Activated T-cell treated with anti-CD3 and anti-CD28 coated beads, Interleukin-2, amount 50 U/mL, for 24 hours (primary cell): ENCODE measurements at regions not wholly inside any gene's neighbourhood (a gene's known extent, or its start where the extent isn't known, plus 50 kb on each side); places are given as distances from the start of the nearest gene placed in this dataset.

Experiments used
- DNase-seq: peaks from one replicate; pipeline ENCODE4 v3.0.0-alpha.2; 2020
- H3K27ac Mint-ChIP-seq: 2 replicates; pipeline ENCODE4 v1.8.0; 2020; ENCODE audit warnings: mild to moderate bottlenecking, mixed read lengths
- H3K27me3 Mint-ChIP-seq: 2 replicates; pipeline ENCODE4 v1.8.0; 2020; ENCODE audit warnings: mixed read lengths
- H3K36me3 Mint-ChIP-seq: 2 replicates; pipeline ENCODE4 v1.8.0; 2020; ENCODE audit warnings: low read depth, mixed read lengths
- H3K4me1 Mint-ChIP-seq: 2 replicates; pipeline ENCODE4 v1.8.0; 2020; ENCODE audit warnings: low read depth, mixed read lengths
- H3K4me3 Mint-ChIP-seq: 2 replicates; pipeline ENCODE4 v1.8.0; 2020; ENCODE audit warnings: mild to moderate bottlenecking, moderate library complexity, mixed read lengths
- H3K9me3 Mint-ChIP-seq: 2 replicates; pipeline ENCODE4 v1.8.0; 2020; ENCODE audit warnings: mixed read lengths

DNA sequence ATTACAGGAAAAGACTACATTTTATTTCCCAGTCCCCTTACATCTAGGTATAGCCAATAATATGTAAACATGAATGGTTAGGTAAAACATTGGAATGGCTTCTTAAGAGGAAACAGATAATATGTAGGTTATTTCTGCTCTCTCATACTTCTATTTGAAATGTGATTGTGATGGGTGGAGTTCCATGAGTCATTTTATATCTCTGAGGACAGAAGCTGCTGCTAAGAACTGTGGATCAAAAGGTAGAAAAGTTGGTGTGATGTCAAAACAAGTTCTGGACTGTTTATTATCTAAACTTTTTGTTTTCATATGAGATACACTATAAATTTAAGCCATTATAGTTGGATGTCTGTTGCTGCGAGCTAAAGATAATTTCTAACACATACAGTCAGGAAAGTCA, 799.4 kb upstream of the TENM4 start:
- DNase-seq, result no peak
- Mint-ChIP-seq H3K4me1 (no peaks in the 10 kb centered on the region), H3K27ac (no peak overlapping the region), H3K4me3 (no peak overlapping the region), H3K36me3 (no peaks in the 10 kb centered on the region), H3K9me3 (peaks cover 19% of the 10 kb centered on the region), H3K27me3 (no peaks in the 10 kb centered on the region)

DNA sequence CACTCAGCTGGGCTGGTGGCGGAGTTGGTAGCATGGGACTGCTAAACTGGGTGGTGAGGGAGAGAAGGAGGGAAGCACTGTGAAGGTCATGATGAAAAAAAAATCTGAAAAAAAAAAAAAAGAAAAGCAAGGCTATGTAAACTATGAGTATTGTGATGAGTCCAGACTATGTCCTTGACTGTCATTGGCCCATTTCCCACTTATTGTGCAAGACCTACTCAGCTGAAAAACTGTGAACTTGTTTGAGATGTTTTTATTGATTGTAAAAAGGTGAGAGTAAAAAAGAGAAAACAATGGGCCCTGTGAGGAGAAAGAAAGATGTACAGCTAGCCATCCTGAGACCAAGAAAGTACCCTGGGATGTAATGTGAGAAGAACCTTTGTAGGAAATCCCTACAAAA, 798.4 kb upstream of the TENM4 start:
- no peak for DNase-seq
- H3K4me1 Mint-ChIP-seq, result no peaks in the 10 kb centered on the region
- H3K9me3 Mint-ChIP-seq, result peaks cover 24% of the 10 kb centered on the region
- H3K36me3 Mint-ChIP-seq, result no peaks in the 10 kb centered on the region
- no peaks in the 10 kb centered on the region for H3K27me3 Mint-ChIP-seq
- H3K4me3 Mint-ChIP-seq, result no peak overlapping the region
- no peak overlapping the region for H3K27ac Mint-ChIP-seq

DNA sequence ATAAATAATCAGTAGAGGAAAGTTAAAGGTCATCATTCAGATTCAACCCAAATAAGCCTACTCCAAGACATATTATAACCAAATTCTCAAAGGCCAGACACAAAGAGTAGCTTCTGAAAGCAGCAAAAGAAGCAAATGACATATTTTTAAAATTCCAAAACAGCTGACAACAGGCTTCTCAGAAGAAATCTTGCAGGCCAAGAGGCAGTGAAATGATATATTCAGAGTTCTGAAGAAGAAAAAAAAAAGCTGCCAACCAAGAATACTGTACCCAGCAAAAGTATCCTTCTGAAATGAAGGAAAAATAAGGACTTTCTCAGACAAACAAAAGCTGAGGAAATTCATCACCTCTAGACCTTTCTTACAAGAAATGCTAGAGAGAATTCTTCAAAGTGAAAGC, 787.1 kb upstream of the TENM4 start:
- Mint-ChIP-seq H3K27ac (no peak overlapping the region), H3K4me3 (no peak overlapping the region), H3K27me3 (no peaks in the 10 kb centered on the region), H3K36me3 (no peaks in the 10 kb centered on the region), H3K4me1 (no peaks in the 10 kb centered on the region), H3K9me3 (peaks cover 46% of the 10 kb centered on the region)
- no peak for DNase-seq

DNA sequence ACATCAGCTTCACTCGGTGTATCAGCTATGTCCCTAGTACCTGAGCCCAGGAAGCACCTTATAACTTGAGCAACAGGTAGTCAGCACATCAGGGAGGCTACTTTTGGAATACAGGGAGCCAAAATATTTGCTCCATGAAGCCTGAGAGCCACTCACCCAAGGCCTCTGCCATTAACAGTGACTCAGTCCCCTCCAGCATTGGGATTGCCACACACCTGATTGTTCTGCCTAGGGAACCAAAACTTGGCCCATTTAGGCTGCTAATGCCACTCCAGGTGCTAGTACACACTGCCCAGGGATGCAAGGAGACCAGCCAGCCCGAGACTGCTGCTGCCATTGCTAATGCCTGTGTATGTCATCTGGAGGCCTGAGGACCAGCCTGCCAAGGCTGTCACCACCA, 773.6 kb upstream of the TENM4 start:
- no peak for DNase-seq
- Mint-ChIP-seq H3K27me3 (no peaks in the 10 kb centered on the region), H3K9me3 (peaks cover 22% of the 10 kb centered on the region), H3K27ac (no peak overlapping the region), H3K36me3 (no peaks in the 10 kb centered on the region), H3K4me1 (no peaks in the 10 kb centered on the region), H3K4me3 (no peak overlapping the region)

DNA sequence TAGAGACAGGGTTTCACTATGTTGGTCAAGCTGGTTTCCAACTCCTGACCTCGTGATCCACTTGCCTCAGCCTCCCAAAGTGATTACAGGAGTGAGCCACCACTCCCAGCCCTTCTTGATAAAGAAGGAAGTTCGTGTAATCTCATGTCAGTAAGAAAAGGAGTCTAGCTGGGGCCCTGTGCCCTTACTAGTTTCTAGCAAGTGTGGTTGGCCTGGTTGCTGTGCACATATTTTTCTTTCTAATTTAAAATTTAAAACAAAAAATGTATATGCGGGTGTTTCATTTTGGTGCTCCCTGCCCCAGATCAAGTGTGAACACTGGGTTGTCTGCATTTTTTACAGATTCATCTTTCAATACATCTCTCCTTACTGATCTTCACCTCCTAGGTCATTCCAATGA, 770.8 kb upstream of the TENM4 start:
- no peaks in the 10 kb centered on the region for H3K4me1 Mint-ChIP-seq
- no peaks in the 10 kb centered on the region for H3K36me3 Mint-ChIP-seq
- H3K4me3 Mint-ChIP-seq, result no peak overlapping the region
- no peak overlapping the region for H3K27ac Mint-ChIP-seq
- no peak for DNase-seq
- no peaks in the 10 kb centered on the region for H3K27me3 Mint-ChIP-seq
- H3K9me3 Mint-ChIP-seq, result peaks cover 21% of the 10 kb centered on the region

DNA sequence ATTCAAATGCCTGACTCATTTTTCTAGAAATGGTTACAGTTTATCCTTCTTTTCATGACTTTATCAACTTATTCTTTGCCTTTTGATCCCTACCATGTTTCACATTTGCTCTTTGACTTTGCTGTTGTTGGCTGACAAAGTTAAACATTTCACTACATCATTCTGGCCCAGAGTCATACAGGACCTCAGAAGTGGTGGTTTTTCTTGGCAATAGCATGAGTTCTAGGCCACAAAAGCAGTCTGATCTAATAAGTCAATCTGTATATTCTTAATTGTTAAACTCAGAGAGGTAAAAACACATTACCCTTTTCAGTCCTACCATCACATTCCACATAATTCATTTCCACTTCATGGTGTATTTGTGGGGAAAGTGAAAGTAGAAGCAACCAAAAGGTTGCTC, 763.2 kb upstream of the TENM4 start:
- DNase-seq, result no peak
- H3K4me3 Mint-ChIP-seq, result no peak overlapping the region
- peaks cover 8% of the 10 kb centered on the region for H3K9me3 Mint-ChIP-seq
- no peaks in the 10 kb centered on the region for H3K27me3 Mint-ChIP-seq
- H3K27ac Mint-ChIP-seq, result no peak overlapping the region
- H3K4me1 Mint-ChIP-seq, result no peaks in the 10 kb centered on the region
- no peaks in the 10 kb centered on the region for H3K36me3 Mint-ChIP-seq

DNA sequence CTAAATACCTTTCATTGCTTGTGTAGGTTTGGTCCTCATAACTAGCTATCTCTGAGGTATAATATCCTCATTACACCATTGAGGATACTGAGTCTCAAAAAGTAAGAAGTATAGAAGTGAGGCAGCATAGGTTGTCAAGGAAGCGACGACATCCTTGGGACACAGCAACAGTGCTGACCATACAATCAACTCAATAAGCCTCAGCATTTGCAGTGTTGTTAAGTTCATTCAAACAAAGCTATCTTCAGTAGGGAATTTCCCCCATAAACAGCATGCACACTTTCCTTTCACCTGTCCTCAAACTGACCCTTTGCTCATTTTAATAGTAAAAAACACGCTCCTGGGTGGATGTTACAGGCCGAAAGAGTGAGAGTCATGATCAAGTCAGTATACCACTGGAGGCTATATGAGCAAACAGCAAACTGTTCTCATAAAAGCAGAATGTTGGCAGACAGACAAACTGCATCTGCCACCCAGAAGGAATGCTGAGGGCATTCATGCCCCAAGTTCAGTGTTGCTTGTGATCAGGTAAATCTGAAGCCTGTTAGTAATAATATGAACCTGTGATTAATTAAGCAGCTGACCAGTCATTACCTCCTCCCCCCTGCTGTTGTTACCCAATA, 756.2 kb upstream of the TENM4 start:
- no peaks in the 10 kb centered on the region for H3K36me3 Mint-ChIP-seq
- no peak for DNase-seq
- H3K4me3 Mint-ChIP-seq, result no peak overlapping the region
- H3K4me1 Mint-ChIP-seq, result no peaks in the 10 kb centered on the region
- H3K27me3 Mint-ChIP-seq, result no peaks in the 10 kb centered on the region
- no peak overlapping the region for H3K27ac Mint-ChIP-seq
- peaks cover 9% of the 10 kb centered on the region for H3K9me3 Mint-ChIP-seq

DNA sequence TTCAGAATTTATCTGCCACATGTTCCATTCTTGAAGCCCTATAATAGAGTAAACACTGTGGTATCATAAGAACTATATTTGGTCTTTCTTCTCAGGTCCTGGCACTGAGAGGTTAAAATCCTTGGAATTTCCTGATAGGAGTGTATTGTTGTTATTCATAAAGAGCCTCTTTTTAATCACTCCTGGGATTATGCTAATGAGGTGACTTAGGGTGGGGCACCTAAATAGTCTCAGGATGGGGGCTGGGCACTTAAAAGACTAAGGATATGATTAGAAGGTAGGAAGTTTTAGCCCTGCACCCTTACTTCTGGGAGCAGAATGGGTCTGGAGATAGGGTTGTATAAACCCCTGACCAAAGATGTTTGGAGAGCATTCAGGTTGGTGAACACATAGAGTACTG, 755.2 kb upstream of the TENM4 start:
- no peaks in the 10 kb centered on the region for H3K4me1 Mint-ChIP-seq
- H3K27me3 Mint-ChIP-seq, result no peaks in the 10 kb centered on the region
- DNase-seq, result no peak
- H3K4me3 Mint-ChIP-seq, result no peak overlapping the region
- H3K36me3 Mint-ChIP-seq, result no peaks in the 10 kb centered on the region
- H3K27ac Mint-ChIP-seq, result no peak overlapping the region
- peaks cover 14% of the 10 kb centered on the region for H3K9me3 Mint-ChIP-seq

DNA sequence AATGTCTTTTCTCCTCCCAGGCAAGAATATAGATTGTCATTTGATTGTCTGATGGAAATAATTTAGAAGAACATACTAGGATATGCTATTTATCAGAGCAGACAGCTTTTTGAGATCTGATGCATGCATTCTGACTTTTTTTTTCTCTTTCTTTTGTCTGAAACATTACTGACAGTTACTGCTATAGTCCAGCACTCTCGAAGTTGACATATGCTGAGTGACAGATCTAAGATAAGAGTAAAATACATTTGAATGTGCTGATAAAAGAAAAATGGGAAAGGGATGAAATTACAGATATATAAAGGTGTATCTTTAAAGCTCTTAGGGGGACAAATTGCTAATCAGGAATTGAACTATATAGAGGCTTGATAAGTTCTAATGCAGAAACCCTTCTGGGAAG, 753.8 kb upstream of the TENM4 start:
- no peak overlapping the region for H3K4me3 Mint-ChIP-seq
- H3K9me3 Mint-ChIP-seq, result peaks cover 12% of the 10 kb centered on the region
- H3K27ac Mint-ChIP-seq, result no peak overlapping the region
- no peak for DNase-seq
- H3K4me1 Mint-ChIP-seq, result no peaks in the 10 kb centered on the region
- H3K27me3 Mint-ChIP-seq, result no peaks in the 10 kb centered on the region
- no peaks in the 10 kb centered on the region for H3K36me3 Mint-ChIP-seq

DNA sequence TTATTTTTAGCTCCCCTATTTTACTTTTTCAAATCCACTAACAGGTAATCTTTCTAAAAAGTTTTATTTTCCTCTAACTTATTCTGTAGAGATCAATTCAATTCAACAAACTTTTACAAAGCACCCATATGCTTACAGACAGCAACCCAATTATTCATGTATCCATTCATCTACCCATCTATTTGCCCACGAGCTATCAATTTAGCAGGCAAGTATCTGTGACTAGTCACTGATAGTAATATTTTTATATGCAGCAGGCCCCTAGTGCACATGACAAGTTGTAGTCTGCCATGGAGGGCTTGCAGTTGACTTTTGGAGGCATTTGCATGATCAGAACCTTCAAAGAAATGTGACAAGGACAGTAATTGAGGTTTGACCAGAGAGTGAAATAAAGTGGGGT, 753.2 kb upstream of the TENM4 start:
- H3K4me1 Mint-ChIP-seq, result no peaks in the 10 kb centered on the region
- no peaks in the 10 kb centered on the region for H3K27me3 Mint-ChIP-seq
- no peaks in the 10 kb centered on the region for H3K36me3 Mint-ChIP-seq
- H3K9me3 Mint-ChIP-seq, result peaks cover 12% of the 10 kb centered on the region
- DNase-seq, result no peak
- H3K27ac Mint-ChIP-seq, result no peak overlapping the region
- H3K4me3 Mint-ChIP-seq, result no peak overlapping the region

DNA sequence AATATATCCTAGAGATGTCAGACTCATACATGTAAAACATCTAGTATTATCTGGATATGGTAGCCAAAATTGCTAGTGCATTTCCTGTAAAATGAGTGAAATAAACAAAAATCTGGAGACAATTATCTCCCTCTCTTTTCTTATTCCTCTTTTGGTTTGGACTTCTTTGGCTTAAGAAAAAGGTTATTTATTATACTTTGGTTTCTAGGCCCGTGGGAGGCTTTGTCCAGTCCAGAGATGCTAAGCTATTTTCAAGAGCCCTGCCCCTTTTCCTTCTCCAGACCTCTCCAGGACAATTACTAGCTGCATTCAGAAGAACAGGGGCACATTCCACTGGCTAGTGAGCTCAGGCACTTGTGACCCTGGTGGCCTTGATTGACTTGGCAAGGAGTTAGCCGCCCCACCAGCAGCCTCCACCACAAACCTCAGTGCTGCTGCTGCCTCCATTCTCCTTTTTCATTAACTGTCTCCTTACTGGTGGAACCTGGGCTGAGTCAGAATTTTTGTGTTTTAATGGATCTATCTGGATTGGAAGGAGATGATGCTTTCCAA, 747.3 kb upstream of the TENM4 start:
- Mint-ChIP-seq H3K27ac (no peak overlapping the region), H3K9me3 (peaks cover 22% of the 10 kb centered on the region), H3K4me1 (no peaks in the 10 kb centered on the region), H3K4me3 (no peak overlapping the region), H3K27me3 (no peaks in the 10 kb centered on the region), H3K36me3 (no peaks in the 10 kb centered on the region)
- DNase-seq, result no peak

DNA sequence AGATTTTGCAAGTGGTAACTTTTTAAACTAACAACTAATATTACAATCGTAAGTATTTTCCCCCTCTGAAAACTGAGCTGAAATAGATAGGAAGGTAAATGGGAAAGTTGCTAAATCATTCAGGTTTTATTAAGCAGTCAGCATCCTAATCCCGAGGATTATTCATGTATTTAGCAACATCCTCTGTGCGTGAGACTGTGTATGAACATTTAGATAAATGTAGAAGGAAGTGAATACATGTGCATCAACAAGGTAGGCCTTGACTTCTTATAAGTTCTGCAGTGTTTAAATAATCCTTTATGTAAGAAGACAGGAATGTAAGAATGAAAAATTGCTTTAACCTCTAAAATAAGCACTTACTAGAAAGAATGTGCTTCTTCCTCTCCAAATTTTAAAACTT, 745.9 kb upstream of the TENM4 start:
- Mint-ChIP-seq H3K27me3 (no peaks in the 10 kb centered on the region), H3K27ac (no peak overlapping the region)

DNA sequence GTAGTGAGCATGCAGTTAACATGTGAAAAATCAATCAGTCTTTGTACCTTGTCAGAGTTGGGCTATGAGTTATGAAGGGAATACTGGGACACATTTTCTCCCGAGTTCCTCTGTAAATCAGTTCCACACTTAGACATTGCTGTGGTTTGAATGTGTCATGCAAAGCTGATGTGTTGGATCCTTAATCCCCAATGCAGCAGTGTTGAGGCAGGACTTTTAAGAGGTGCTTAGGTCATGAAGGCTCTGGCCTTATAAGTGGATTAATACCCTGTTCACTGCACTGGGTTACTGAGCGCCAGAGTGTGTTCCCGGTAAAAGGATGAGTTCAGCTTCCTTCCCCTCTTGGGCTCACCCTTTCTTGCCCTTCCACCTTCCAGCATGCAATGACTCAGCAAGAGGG, 742.1 kb upstream of the TENM4 start:
- Mint-ChIP-seq H3K27me3 (no peaks in the 10 kb centered on the region), H3K36me3 (no peaks in the 10 kb centered on the region), H3K27ac (no peak overlapping the region), H3K4me1 (no peaks in the 10 kb centered on the region), H3K4me3 (no peak overlapping the region), H3K9me3 (peaks cover 21% of the 10 kb centered on the region)
- no peak for DNase-seq

More for the DNA sequence above, 745.9 kb upstream of the TENM4 start:
- H3K4me1 Mint-ChIP-seq, result no peaks in the 10 kb centered on the region
- H3K36me3 Mint-ChIP-seq, result no peaks in the 10 kb centered on the region
- DNase-seq, result no peak
- H3K9me3 Mint-ChIP-seq, result peaks cover 17% of the 10 kb centered on the region
- no peak overlapping the region for H3K4me3 Mint-ChIP-seq

DNA sequence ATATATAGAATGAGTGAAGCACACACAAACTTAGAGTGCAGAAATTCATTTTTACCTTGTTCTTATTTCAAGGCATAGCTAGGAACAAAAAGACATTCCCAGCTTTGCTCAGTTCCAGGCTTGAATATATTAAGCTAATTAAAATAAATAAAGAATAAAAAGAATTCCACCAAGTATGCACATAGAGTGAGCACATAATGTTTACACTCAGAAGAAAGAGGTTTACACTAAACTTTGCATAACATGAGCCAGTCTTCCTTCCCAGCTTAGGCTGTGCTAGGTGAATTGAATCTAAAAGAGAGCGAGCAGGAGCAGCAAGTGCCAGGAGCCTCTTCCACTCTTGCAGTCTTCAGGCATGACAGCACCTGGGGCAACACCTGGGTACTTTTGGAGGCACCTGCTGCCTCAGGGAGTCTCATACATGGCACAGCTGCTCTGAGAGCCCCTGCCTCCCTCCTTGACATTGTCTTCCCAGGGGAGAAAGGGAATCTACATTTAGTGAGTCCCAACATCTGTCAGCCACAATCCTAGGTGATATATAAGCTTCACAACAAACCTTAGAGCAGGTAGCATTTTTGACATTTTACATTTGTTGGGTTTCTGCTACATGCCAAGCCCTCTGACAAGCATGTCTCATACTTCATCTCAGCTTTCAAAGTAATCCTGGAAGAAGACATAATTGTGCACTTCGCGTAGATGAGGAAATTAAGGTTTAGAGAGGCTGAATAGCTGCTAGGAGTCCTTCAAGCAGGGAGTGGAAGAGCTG, 732.7 kb upstream of the TENM4 start:
- no peak for DNase-seq
- peaks cover 36% of the 10 kb centered on the region for H3K9me3 Mint-ChIP-seq
- H3K4me1 Mint-ChIP-seq, result no peaks in the 10 kb centered on the region
- H3K36me3 Mint-ChIP-seq, result no peaks in the 10 kb centered on the region
- H3K4me3 Mint-ChIP-seq, result no peak overlapping the region
- H3K27ac Mint-ChIP-seq, result no peak overlapping the region
- no peaks in the 10 kb centered on the region for H3K27me3 Mint-ChIP-seq

DNA sequence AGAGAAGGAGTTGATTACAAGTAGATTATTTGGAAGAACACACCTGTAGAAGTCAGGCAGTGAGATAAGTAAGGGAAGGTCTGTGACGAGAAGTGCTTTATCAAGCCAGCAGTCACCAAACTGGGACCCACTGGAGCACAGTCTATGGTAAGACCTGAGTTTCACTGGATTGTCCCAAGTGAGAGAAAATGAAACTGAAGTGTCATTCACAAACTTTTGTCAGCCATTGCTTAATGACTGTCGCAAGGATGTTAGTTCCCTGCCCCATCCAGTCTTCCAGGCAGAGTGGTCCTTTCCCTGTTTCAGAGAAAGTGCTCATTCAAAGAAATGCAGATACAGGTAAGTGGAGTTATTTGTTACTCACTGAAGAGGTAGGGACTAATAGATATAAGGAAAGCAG, 728.0 kb upstream of the TENM4 start:
- no peak overlapping the region for H3K4me3 Mint-ChIP-seq
- peaks cover 36% of the 10 kb centered on the region for H3K9me3 Mint-ChIP-seq
- no peaks in the 10 kb centered on the region for H3K4me1 Mint-ChIP-seq
- no peaks in the 10 kb centered on the region for H3K36me3 Mint-ChIP-seq
- H3K27me3 Mint-ChIP-seq, result no peaks in the 10 kb centered on the region
- no peak for DNase-seq
- H3K27ac Mint-ChIP-seq, result no peak overlapping the region
